NB4 (cell line): ENCODE measurements at regions not wholly inside any gene's neighbourhood (a gene's known extent, or its start where the extent isn't known, plus 50 kb on each side); places are given as distances from the start of the nearest gene placed in this dataset.

Source experiments
- DNase-seq: peaks from one replicate; pipeline ENCODE4 v3.0.0; 2010; ENCODE audit warnings: low read depth
- H3K4me3 ChIP-seq: one replicate; pipeline ENCODE4 v1.5.1; 2011; ENCODE audit warnings: mild to moderate bottlenecking, low read depth, low read length, moderate library complexity
- CTCF ChIP-seq: IDR thresholded peaks from one replicate; pipeline ENCODE4 v1.5.1; 2012; ENCODE audit warnings: low read depth, low read length
- MAX ChIP-seq: IDR thresholded peaks from 2 replicates; pipeline ENCODE4 v1.6.1; 2011; ENCODE audit warnings: low read depth, low read length
- MYC ChIP-seq: IDR thresholded peaks from 2 replicates; pipeline ENCODE4 v1.6.1; 2011; ENCODE audit warnings: low read depth, low read length
- POLR2A ChIP-seq: IDR thresholded peaks from 2 replicates; pipeline ENCODE4 v1.6.1; 2011; ENCODE audit warnings: mild to moderate bottlenecking; ENCODE audit not compliant: insufficient read length; ENCODE audit errors: extremely low read depth

GRCh38 chr5:67335426-67335825, 138.8 kb upstream of the CD180 start:
- TF ChIP-seq MAX: no peak
- TF ChIP-seq MYC: no peak
- no peak for TF ChIP-seq CTCF
- no peak for TF ChIP-seq POLR2A
- no peak overlapping the region for H3K4me3 ChIP-seq
- DNase-seq: no peak

- DNase-seq: no peak
- TF ChIP-seq MYC (no peak), CTCF (no peak), MAX (no peak), POLR2A (no peak)
- no peak overlapping the region for H3K4me3 ChIP-seq
Measured at GRCh38 chr5:67334373-67334772, 137.8 kb upstream of the CD180 start.

- DNase-seq: no peak
- H3K4me3 ChIP-seq: no peak overlapping the region
- TF ChIP-seq MAX: no peak
- no peak for TF ChIP-seq MYC
- TF ChIP-seq POLR2A: no peak
- no peak for TF ChIP-seq CTCF
Measured at GRCh38 chr5:67333171-67333570, 136.6 kb upstream of the CD180 start.

- no peak overlapping the region for H3K4me3 ChIP-seq
- no peak for TF ChIP-seq POLR2A
- no peak for TF ChIP-seq CTCF
- no peak for TF ChIP-seq MAX
- no peak for TF ChIP-seq MYC
- no peak for DNase-seq
Measured at GRCh38 chr5:67331296-67331925, 134.8 kb upstream of the CD180 start.

- TF ChIP-seq CTCF (no peak), MYC (no peak), POLR2A (no peak), MAX (no peak)
- no peak for DNase-seq
Measured at GRCh38 chr5:67319935-67320725, 123.5 kb upstream of the CD180 start.

More at GRCh38 chr5:67319935-67320725, 123.5 kb upstream of the CD180 start:
- H3K4me3 ChIP-seq: no peak overlapping the region
